ENCODE measurements at regions not wholly inside any gene's neighbourhood (a gene's known extent, or its start where the extent isn't known, plus 50 kb on each side); places are given as distances from the start of the nearest gene placed in this dataset.

DNA sequence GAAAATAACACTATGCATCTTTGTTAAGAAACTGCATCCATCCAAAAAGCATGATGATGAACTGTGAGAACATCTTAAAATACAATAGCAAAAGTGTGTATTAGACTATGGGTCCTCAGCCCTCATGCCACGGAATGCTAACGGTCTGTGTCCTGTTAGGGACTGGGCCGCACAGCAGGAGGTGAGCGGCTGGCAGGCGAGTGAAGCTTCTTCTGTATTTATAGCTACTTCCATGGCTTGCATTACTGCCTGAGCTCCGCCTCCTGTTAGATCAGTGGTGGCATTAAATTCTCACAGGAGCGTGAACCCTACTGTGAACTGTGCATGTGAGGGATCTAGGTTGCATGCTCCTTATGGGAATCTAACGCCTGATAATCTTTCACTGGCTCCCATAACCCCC is 129.8 kb downstream of the NXNL2 start:
- H3K27me3 Mint-ChIP-seq: no peaks in the 10 kb centered on the region
- Histone ChIP-seq H3K27ac (ENCODE audit: low read length in 2 of 2) (no peak overlapping the region), H3K4me3 (ENCODE audit: control extremely low read depth in 1 of 5, extremely low read depth in 1 of 5, insufficient read depth in 1 of 5, low read depth in 2 of 5, low read length in 4 of 5) (no peak overlapping the region), H3K36me3 (replicated peaks in 1 of 2; ENCODE audit: control extremely low read depth in 1 of 2, control insufficient read depth in 1 of 2, extremely low read depth in 1 of 2, insufficient read depth in 2 of 2, low read length in 1 of 2) (no peaks in the 10 kb centered on the region), H3K4me2 (replicated peaks; ENCODE audit: low read depth, low read length, poor library complexity, severe bottlenecking) (no peak overlapping the region), H2AFZ (ENCODE audit: insufficient read depth, low read depth, low read length, poor library complexity, severe bottlenecking) (no peak overlapping the region), H4K20me1 (ENCODE audit: control insufficient read depth, insufficient read depth, low read length, poor library complexity, severe bottlenecking) (no peaks in the 10 kb centered on the region), H3K9me3 (ENCODE audit: control extremely low read depth in 1 of 3, control insufficient read depth in 2 of 3, insufficient read depth in 1 of 3, low read length in 2 of 3) (no peaks in the 10 kb centered on the region), H3K9ac (ENCODE audit: low read length) (no peak overlapping the region), H3K27me3 (replicated peaks in 1 of 4; ENCODE audit: control extremely low read depth in 1 of 4, control insufficient read depth in 3 of 4, insufficient read depth in 4 of 4, low read length in 3 of 4) (no peaks in the 10 kb centered on the region), H3K79me2 (ENCODE audit: control insufficient read depth, insufficient read depth, low read length) (no peaks in the 10 kb centered on the region), H3K4me1 (ENCODE audit: control insufficient read depth in 2 of 2, insufficient read depth in 2 of 2, low read length in 2 of 2) (no peaks in the 10 kb centered on the region)
- WGBS (ENCODE audit: insufficient coverage): 95% methylated on average over 5 of the region's 8 CpGs
- ATAC-seq (ENCODE audit: low read depth): no peak
- intact Hi-C loops (cut with micrococcal nuclease): no loop called here
- H3K4me3 Mint-ChIP-seq: no peak overlapping the region
- H3K9me3 Mint-ChIP-seq (ENCODE audit: insufficient read depth): no peaks in the 10 kb centered on the region
- H3K27ac Mint-ChIP-seq: no peak overlapping the region
- TF ChIP-seq EZH2 (IDR thresholded peaks at IDR 0.05; ENCODE audit: borderline replicate concordance, insufficient read depth, low read depth, low read length, poor library complexity, severe bottlenecking): no peak
- TF ChIP-seq, protein P1, sequence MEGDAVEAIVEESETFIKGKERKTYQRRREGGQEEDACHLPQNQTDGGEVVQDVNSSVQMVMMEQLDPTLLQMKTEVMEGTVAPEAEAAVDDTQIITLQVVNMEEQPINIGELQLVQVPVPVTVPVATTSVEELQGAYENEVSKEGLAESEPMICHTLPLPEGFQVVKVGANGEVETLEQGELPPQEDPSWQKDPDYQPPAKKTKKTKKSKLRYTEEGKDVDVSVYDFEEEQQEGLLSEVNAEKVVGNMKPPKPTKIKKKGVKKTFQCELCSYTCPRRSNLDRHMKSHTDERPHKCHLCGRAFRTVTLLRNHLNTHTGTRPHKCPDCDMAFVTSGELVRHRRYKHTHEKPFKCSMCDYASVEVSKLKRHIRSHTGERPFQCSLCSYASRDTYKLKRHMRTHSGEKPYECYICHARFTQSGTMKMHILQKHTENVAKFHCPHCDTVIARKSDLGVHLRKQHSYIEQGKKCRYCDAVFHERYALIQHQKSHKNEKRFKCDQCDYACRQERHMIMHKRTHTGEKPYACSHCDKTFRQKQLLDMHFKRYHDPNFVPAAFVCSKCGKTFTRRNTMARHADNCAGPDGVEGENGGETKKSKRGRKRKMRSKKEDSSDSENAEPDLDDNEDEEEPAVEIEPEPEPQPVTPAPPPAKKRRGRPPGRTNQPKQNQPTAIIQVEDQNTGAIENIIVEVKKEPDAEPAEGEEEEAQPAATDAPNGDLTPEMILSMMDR (IDR thresholded peaks at IDR 0.05): no peak
- CTCF ChIA-PET: no interaction called here
- no peaks in the 10 kb centered on the region for H3K4me1 Mint-ChIP-seq
- DNase-seq: no peak
- POLR2A ChIA-PET: no interaction called here

DNA sequence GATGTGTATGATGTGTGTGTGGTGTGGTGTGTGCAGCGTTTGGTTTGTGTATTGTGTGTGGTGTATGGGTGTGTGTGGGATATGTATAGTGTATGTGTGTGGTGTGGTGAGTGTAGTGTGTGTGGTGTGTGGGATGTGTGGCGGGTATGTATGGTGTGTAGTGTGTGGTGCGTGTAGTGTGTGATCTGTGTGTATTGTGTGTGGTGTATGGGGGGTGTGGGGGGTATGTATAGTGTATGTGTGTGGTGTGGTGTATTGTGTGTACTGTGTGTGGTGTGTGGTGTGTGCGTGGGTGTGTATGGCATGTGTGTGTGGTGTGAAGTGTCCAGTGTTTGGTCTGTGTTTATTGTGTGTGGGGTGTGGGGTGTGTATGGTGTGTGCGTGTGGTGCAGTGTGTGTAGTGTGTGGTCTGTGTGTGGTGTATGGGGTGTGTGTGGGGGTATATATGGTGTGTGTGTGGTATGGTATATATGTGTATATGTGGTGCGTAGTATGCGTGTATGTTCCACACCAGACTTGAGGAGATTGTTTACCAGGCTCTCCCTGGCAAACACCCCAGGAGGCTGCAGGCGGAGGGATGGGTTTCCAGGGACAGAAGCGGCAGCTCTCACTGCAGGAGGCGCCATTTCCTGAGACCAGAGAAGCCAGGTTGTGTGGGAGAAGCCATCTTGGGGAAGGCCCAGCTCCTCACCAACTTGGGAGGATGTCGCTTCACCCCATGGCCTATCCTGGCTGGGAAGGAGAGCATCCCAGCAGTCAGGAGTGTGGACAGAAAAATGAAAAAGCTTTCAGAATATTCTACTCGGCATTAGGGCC is 138.1 kb downstream of the NXNL2 start:
- no peaks in the 10 kb centered on the region for H3K36me3 ChIP-seq (replicated peaks in 1 of 2; ENCODE audit: control extremely low read depth in 1 of 2, control insufficient read depth in 1 of 2, extremely low read depth in 1 of 2, insufficient read depth in 2 of 2, low read length in 1 of 2)
- WGBS (ENCODE audit: insufficient coverage): 94% methylated on average over 10 of the region's 12 CpGs
- H3K4me3 Mint-ChIP-seq: no peak overlapping the region

More for the DNA sequence above, 138.1 kb downstream of the NXNL2 start:
- Histone ChIP-seq H3K27me3 (replicated peaks in 1 of 4; ENCODE audit: control extremely low read depth in 1 of 4, control insufficient read depth in 3 of 4, insufficient read depth in 4 of 4, low read length in 3 of 4) (peaks cover 0 to 6% (median 0%) of the 10 kb centered on the region in 4 experiments), H3K9ac (ENCODE audit: low read length) (no peak overlapping the region), H3K27ac (ENCODE audit: low read length in 2 of 2) (no peak overlapping the region), H3K4me3 (ENCODE audit: control extremely low read depth in 1 of 5, extremely low read depth in 1 of 5, insufficient read depth in 1 of 5, low read depth in 2 of 5, low read length in 4 of 5) (no peak overlapping the region), H3K79me2 (ENCODE audit: control insufficient read depth, insufficient read depth, low read length) (no peaks in the 10 kb centered on the region), H4K20me1 (ENCODE audit: control insufficient read depth, insufficient read depth, low read length, poor library complexity, severe bottlenecking) (no peaks in the 10 kb centered on the region), H3K4me1 (ENCODE audit: control insufficient read depth in 2 of 2, insufficient read depth in 2 of 2, low read length in 2 of 2) (no peaks in the 10 kb centered on the region), H2AFZ (ENCODE audit: insufficient read depth, low read depth, low read length, poor library complexity, severe bottlenecking) (no peak overlapping the region), H3K4me2 (replicated peaks; ENCODE audit: low read depth, low read length, poor library complexity, severe bottlenecking) (no peak overlapping the region), H3K9me3 (ENCODE audit: control extremely low read depth in 1 of 3, control insufficient read depth in 2 of 3, insufficient read depth in 1 of 3, low read length in 2 of 3) (no peaks in the 10 kb centered on the region)
- H3K27me3 Mint-ChIP-seq: peaks cover 5% of the 10 kb centered on the region
- no peak for DNase-seq
- intact Hi-C loops (cut with micrococcal nuclease): no loop called here
- H3K9me3 Mint-ChIP-seq (ENCODE audit: insufficient read depth): no peaks in the 10 kb centered on the region
- ChIA-PET CTCF (no interaction called here), POLR2A (no interaction called here)
- no peak for ATAC-seq (ENCODE audit: low read depth)
- TF ChIP-seq EZH2 (IDR thresholded peaks at IDR 0.05; ENCODE audit: borderline replicate concordance, insufficient read depth, low read depth, low read length, poor library complexity, severe bottlenecking): no peak
- TF ChIP-seq, protein P1 (IDR thresholded peaks at IDR 0.05): no peak
- H3K27ac Mint-ChIP-seq: no peak overlapping the region
- H3K4me1 Mint-ChIP-seq: no peaks in the 10 kb centered on the region

All from B cell (primary cell).